HG03159 (cell line): ENCODE measurements at regions not wholly inside any gene's neighbourhood (a gene's known extent, or its start where the extent isn't known, plus 50 kb on each side); places are given as distances from the start of the nearest gene placed in this dataset.
"Not testable (repeated sequence)": the region's sequence is repeated elsewhere in the genome, so short reads cannot be mapped to it uniquely, and the experiment has no call there.

Experiments used
- ATAC-seq: cut with Tn5 transposase; IDR thresholded peaks from one replicate; pipeline ENCODE4 v1.9.1; 2021; ENCODE audit warnings: mild to moderate bottlenecking, moderate library complexity; ENCODE audit not compliant: unreplicated experiment

DNA sequence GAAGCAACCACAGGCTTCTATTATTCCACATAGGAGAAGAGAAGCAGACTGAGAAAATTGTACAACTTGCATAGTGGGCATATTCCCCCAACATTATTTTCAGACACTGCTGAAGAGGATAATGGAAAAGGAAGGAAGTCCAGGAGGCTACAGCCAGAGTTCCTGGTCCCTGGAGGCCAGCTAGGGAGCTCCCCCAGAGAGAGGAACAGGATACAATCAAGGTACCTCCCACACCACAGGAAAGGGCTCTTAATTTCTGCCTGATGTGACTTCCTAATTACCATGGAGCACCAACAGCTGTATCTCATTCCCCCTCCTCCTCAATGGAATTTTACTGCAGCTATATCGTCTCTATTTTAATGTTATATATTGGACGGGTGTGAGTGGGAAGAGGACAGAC, 594.3 kb upstream of the NRSN1 start:
- no peak for ATAC-seq

GRCh38 chr6:23532227-23532626, 593.8 kb upstream of the NRSN1 start:
- no peak for ATAC-seq

- ATAC-seq = no peak
Measured at GRCh38 chr6:23533311-23533710, 592.7 kb upstream of the NRSN1 start.

DNA sequence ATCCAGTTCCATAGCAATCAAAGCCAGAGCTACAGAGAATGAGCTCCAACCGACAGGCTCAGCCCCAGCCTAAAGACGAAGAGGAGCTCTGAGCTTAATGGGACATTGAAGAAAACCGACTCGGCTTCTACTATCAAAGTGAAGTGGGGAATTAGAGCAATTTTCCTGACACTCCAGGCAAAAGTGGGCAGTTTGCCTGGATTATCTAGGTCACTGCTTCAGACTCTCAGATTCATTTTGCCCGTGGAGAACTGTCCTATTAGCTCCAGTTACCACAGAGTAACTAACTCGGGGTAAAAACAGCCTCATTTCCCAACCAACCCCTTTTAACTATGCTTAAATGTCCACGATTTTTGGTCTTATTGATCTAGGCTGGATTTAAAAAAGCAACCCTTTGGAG, 592.1 kb upstream of the NRSN1 start:
- ATAC-seq = no peak

- no peak for ATAC-seq
Measured at GRCh38 chr6:23534351-23534750, 591.7 kb upstream of the NRSN1 start.

GRCh38 chr6:23535101-23535500, 590.9 kb upstream of the NRSN1 start:
- no peak for ATAC-seq

DNA sequence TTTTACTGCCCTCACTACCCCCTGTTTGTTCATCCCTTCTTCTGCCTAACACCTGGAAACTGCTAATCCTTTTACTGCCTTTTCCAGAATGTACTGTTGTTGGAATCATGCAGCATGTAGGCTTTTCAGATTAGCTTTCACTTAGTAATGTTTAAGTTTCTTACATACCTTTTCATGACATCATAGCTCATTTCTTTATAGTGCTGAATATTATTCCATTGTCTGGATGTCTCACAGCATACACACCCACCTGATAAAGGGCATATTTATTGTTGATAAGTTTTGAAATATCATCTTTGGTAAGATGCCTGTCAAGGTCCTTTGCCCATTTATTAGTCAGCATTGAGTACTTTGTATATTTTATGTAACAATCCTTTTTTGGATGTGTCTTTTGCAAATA, 588.2 kb upstream of the NRSN1 start:
- ATAC-seq = no peak

- no peak for ATAC-seq
Measured at GRCh38 chr6:23547851-23548250, 578.2 kb upstream of the NRSN1 start.

DNA sequence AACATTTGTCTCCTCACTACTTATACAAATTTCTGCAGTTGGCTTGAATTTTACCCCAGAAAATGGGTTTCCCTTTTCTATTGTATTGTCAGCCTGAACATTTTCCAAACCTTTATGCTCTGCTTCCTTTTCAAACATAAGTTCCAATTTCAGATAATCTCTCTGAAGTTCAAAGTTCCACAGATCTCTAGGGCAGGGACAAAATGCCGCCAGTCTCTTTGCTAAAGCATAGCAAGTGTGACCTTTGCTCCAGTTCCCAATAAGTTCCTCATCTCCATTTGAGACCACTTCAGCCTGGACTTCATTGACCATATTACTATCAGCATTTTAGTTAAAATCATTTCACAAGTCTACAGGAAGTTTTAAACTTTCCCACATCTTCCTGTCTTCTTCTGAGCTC, 571.1 kb upstream of the NRSN1 start:
- not testable (repeated sequence) for ATAC-seq

DNA sequence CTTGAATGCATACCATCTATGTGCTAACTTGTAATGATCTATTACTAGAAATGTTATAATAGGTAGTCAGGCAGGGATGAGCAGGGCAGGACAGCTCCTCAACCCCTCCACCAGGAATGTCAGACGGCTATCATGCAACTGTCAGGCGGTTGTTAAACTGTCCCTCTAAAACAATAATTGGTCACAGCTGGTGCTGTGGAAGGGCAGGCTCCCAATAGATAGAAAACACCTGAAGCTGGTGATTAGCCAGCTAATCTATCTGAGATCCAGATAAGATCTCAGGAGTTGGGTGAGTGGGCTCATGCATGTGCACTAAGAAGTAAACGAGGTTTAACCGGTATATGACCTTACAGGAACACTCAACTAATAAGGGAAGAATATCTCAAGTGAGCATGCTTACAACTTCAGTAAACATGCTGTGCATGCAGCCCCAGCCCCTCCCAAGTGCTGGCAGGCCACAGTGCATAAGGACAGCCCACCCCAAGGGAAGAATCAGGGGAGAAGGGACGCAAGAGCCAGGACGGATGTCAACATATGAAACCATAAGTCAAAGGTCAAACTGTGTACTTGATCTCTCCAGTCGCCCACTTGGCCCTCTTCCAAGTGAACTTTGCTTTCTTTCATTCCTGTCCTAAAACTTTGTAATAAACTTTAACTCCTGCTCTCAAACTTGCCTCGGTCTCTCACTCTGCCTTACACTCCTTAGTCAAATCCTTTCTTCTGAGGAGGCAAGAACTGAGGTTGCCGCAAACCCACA, 566.2 kb upstream of the NRSN1 start:
- ATAC-seq = no peak

- no peak for ATAC-seq
Measured at GRCh38 chr6:23561732-23562131, 564.3 kb upstream of the NRSN1 start.

- no peak for ATAC-seq
Measured at GRCh38 chr6:23562554-23562953, 563.5 kb upstream of the NRSN1 start.

GRCh38 chr6:23563323-23563722, 562.7 kb upstream of the NRSN1 start:
- no peak for ATAC-seq

DNA sequence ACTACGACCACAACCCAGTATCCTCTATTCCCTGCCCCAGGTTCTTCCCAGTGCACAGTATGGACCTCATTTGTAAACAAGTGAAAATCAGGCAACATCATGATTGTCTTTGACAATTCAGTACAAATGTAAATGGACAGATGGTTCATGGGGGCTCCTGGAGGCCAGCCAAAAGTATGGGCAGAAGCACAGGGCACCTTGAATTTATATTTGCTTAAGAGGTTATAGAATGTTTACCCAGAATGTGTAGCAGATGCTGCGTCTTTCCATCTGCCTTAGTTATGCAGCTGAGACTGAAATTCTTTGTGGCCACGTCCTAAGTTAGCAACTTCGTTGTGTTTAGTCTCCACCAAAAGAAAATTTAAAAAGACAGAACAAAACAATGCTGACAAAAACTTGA, 559.6 kb upstream of the NRSN1 start:
- ATAC-seq = no peak

GRCh38 chr6:23568292-23568691, 557.7 kb upstream of the NRSN1 start:
- ATAC-seq = no peak

GRCh38 chr6:23584134-23584763, 541.8 kb upstream of the NRSN1 start:
- ATAC-seq = no peak

- no peak for ATAC-seq
Measured at GRCh38 chr6:23587582-23587981, 538.4 kb upstream of the NRSN1 start.

DNA sequence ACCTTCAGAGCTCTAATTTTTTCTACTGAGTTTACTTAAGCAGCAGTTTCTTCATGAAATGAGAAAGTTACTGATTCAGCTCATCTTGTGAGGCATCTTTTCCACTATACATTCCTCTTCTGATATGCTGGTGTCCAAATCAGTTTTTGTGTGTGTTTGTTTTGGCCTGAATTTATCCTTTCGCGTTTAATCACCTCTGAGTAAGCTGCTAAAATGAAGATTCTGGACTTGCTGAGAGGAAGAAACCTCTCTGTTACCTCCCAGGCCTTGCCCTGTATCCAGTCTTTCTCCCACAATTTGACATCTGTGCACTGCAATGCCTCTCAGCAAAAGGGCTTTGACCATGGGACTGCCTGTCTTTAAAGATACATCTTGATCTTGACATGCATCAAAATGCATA, 536.2 kb upstream of the NRSN1 start:
- no peak for ATAC-seq

GRCh38 chr6:23590498-23591126, 535.4 kb upstream of the NRSN1 start:
- no peak for ATAC-seq

GRCh38 chr6:23591761-23592160, 534.3 kb upstream of the NRSN1 start:
- no peak for ATAC-seq

GRCh38 chr6:23600118-23600517, 525.9 kb upstream of the NRSN1 start:
- ATAC-seq = no peak

- no peak for ATAC-seq
Measured at GRCh38 chr6:23601811-23602345, 524.1 kb upstream of the NRSN1 start.
